Central memory CD4-positive, alpha-beta T cell (primary cell): ENCODE measurements at regions not wholly inside any gene's neighbourhood (a gene's known extent, or its start where the extent isn't known, plus 50 kb on each side); places are given as distances from the start of the nearest gene placed in this dataset.

Source experiments
- DNase-seq: peaks from one replicate; pipeline ENCODE4 v3.0.0; 2022

GRCh38 chr3:106183762-106184391, 315.1 kb upstream of the CBLB start:
- no peak for DNase-seq

- no peak for DNase-seq
These were observed 316.0 kb upstream of the CBLB start for GRCh38 chr3:106184540-106185457.

GRCh38 chr3:106185949-106186348, 317.1 kb upstream of the CBLB start:
- no peak for DNase-seq

- DNase-seq, result no peak
These were observed 321.5 kb upstream of the CBLB start for GRCh38 chr3:106190296-106190695.

GRCh38 chr3:106191211-106191610, 322.4 kb upstream of the CBLB start:
- DNase-seq, result no peak

- no peak for DNase-seq
These were observed 323.1 kb upstream of the CBLB start for GRCh38 chr3:106191913-106192312.

- no peak for DNase-seq
These were observed 325.1 kb upstream of the CBLB start for GRCh38 chr3:106193876-106194275.

- no peak for DNase-seq
These were observed 325.9 kb upstream of the CBLB start for GRCh38 chr3:106194726-106195125.

- DNase-seq, result no peak
These were observed 328.9 kb upstream of the CBLB start for GRCh38 chr3:106197532-106198194.

GRCh38 chr3:106204160-106204868, 335.5 kb upstream of the CBLB start:
- DNase-seq, result no peak

GRCh38 chr3:106206146-106206545, 337.3 kb upstream of the CBLB start:
- peak; percentile 28 for DNase-seq

- DNase-seq, result no peak
These were observed 337.8 kb upstream of the CBLB start for GRCh38 chr3:106206613-106207012.

GRCh38 chr3:106208251-106208650, 339.4 kb upstream of the CBLB start:
- DNase-seq, result no peak

GRCh38 chr3:106208967-106209366, 340.2 kb upstream of the CBLB start:
- DNase-seq, result no peak

GRCh38 chr3:106209482-106209881, 340.7 kb upstream of the CBLB start:
- no peak for DNase-seq

- DNase-seq, result no peak
These were observed 342.1 kb upstream of the CBLB start for GRCh38 chr3:106210923-106211322.

GRCh38 chr3:106212665-106213222, 343.9 kb upstream of the CBLB start:
- no peak for DNase-seq

GRCh38 chr3:106213954-106214353, 345.1 kb upstream of the CBLB start:
- DNase-seq, result no peak

GRCh38 chr3:106214641-106215040, 345.8 kb upstream of the CBLB start:
- DNase-seq, result no peak

- no peak for DNase-seq
These were observed 346.2 kb upstream of the CBLB start for GRCh38 chr3:106215047-106215446.

GRCh38 chr3:106217745-106218144, 348.9 kb upstream of the CBLB start:
- no peak for DNase-seq

GRCh38 chr3:106227068-106227467, 358.3 kb upstream of the CBLB start:
- no peak for DNase-seq

- DNase-seq, result no peak
These were observed 359.5 kb upstream of the CBLB start for GRCh38 chr3:106228271-106228670.
